OCI-LY3 (cell line): ENCODE measurements at regions not wholly inside any gene's neighbourhood (a gene's known extent, or its start where the extent isn't known, plus 50 kb on each side); places are given as distances from the start of the nearest gene placed in this dataset.

Experiments
- H2AFZ ChIP-seq: fragments of 200-600, 300-600 bp; shearing (Covaris generic); 2 replicates; pipeline ENCODE4 v1.6.0; 2014; ENCODE audit warnings: antibody characterized with exemption, low read depth, low read length
- H3K27ac ChIP-seq: fragments of 200-600, 300-600 bp; sonication (generic); 2 replicates; pipeline ENCODE4 v1.5.1; 2014; ENCODE audit warnings: mild to moderate bottlenecking, low read length, moderate library complexity, mixed read lengths
- H3K27me3 ChIP-seq: fragments of 200-600, 300-600 bp; sonication (generic); 2 replicates; pipeline ENCODE4 v1.6.1; 2014; ENCODE audit warnings: low read depth, low read length, mixed read lengths
- H3K36me3 ChIP-seq: fragments of 200-600, 300-600 bp; sonication (generic); replicated peaks from 2 replicates; pipeline ENCODE3; 2014; ENCODE audit warnings: low read depth, low read length, mixed read lengths
- H3K4me1 ChIP-seq: fragments of 300-600, 200-600 bp; sonication (generic); 2 replicates; pipeline ENCODE4 v1.6.1; 2014; ENCODE audit warnings: low read length, mixed read lengths
- H3K4me2 ChIP-seq: fragments of 200-600, 300-600 bp; sonication (generic); 2 replicates; pipeline ENCODE4 v1.6.1; 2014; ENCODE audit warnings: low read length, mixed read lengths
- H3K4me3 ChIP-seq: fragments of 300-600, 200-600 bp; sonication (generic); 2 replicates; pipeline ENCODE4 v1.5.1; 2014; ENCODE audit warnings: antibody characterized with exemption, mild to moderate bottlenecking, low read length, moderate library complexity
- H3K79me2 ChIP-seq: fragments of 300-600, 200-600 bp; shearing (Covaris generic); 2 replicates; pipeline ENCODE4 v1.6.1; 2014; ENCODE audit warnings: mild to moderate bottlenecking, low read length, mixed read lengths
- H3K9ac ChIP-seq: fragments of 300-600, 200-600 bp; shearing (Covaris generic); 2 replicates; pipeline ENCODE4 v1.6.0; 2014; ENCODE audit warnings: mild to moderate bottlenecking, low read length, moderate library complexity
- H3K9me3 ChIP-seq: fragments of 200-600, 300-600 bp; shearing (Covaris generic); 2 replicates; pipeline ENCODE4 v1.6.1; 2014; ENCODE audit warnings: low read length, mixed read lengths; ENCODE audit not compliant: insufficient read depth
- H4K20me1 ChIP-seq: fragments of 200-600, 300-600 bp; sonication (generic); 2 replicates; pipeline ENCODE4 v1.6.1; 2016; ENCODE audit warnings: low read length, mixed read lengths; ENCODE audit not compliant: insufficient read depth
- CTCF ChIP-seq: fragments of 200-600, 300-600 bp; sonication (generic); IDR thresholded peaks from 2 replicates; pipeline ENCODE4 v1.5.1; 2014; ENCODE audit warnings: antibody characterized with exemption, low read length, low read depth
- EZH2phosphoT487 ChIP-seq: fragments of 200-600 bp; shearing (Covaris generic); IDR thresholded peaks from 2 replicates; pipeline ENCODE4 v1.6.1; 2018; ENCODE audit warnings: antibody characterized with exemption, mixed run types, low read depth

DNA sequence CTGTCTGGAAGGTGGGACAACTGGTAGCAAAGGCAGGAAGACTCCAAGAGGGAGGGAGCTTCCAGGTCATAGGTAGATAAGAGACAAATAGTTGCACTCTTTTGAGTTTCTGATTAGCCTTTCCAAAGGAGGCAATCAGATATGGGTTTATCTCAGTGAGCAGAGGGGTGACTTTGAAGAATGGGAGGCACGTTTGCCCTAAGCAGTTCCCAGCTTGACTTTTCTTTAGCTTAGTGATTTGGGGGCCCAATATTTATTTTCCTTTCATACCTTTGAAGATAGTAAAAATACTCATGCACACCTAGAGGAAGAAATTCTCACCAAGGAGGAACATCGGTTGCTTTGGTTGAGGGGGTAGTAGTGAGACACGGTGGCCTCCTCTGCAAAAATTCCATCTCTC is 212.1 kb upstream of the SVIL start:
- Histone ChIP-seq H3K4me3 (no peak overlapping the region), H3K36me3 (no peaks in the 10 kb centered on the region)

GRCh38 chr10:29845166-29845565 is 210.4 kb upstream of the SVIL start:
- H4K20me1 ChIP-seq: no peaks in the 10 kb centered on the region
- TF ChIP-seq EZH2phosphoT487 (no peak), CTCF (no peak)

More for the DNA sequence above, 212.1 kb upstream of the SVIL start:
- no peak for TF ChIP-seq CTCF
- no peak for TF ChIP-seq EZH2phosphoT487
- Histone ChIP-seq H4K20me1 (no peaks in the 10 kb centered on the region), H2AFZ (no peak overlapping the region), H3K27ac (no peak overlapping the region), H3K4me1 (no peaks in the 10 kb centered on the region), H3K9me3 (no peaks in the 10 kb centered on the region), H3K4me2 (no peak overlapping the region), H3K9ac (no peak overlapping the region), H3K79me2 (no peaks in the 10 kb centered on the region), H3K27me3 (no peaks in the 10 kb centered on the region)

DNA sequence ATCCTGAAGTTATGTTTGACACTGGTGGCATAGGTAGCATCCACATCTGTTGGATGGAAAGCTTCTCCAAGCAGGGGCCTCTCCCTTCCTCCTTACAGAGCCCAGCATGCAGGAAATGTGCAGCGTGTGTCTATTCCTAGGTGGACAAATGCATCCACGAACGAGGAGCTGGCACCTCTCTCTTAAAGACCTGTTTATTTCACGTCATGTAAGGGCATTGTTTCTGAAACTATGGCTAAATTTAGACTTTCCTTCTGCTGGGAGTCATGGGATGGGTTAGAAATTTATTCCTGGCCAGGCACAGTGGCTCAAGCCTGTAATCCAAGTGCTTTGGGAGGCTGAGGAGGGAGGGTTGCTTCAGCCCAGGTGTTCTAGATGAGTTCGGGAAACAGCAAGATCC is 208.4 kb upstream of the SVIL start:
- H4K20me1 ChIP-seq: no peaks in the 10 kb centered on the region
- no peak overlapping the region for H2AFZ ChIP-seq
- no peaks in the 10 kb centered on the region for H3K4me1 ChIP-seq
- H3K4me3 ChIP-seq: no peak overlapping the region
- H3K9me3 ChIP-seq: no peaks in the 10 kb centered on the region
- no peak overlapping the region for H3K27ac ChIP-seq
- TF ChIP-seq CTCF (no peak), EZH2phosphoT487 (no peak)
- H3K9ac ChIP-seq: no peak overlapping the region
- no peaks in the 10 kb centered on the region for H3K27me3 ChIP-seq
- no peaks in the 10 kb centered on the region for H3K36me3 ChIP-seq
- H3K79me2 ChIP-seq: no peaks in the 10 kb centered on the region
- no peak overlapping the region for H3K4me2 ChIP-seq

More at GRCh38 chr10:29845166-29845565, 210.4 kb upstream of the SVIL start:
- no peaks in the 10 kb centered on the region for H3K79me2 ChIP-seq
- no peaks in the 10 kb centered on the region for H3K36me3 ChIP-seq
- H3K4me3 ChIP-seq: no peak overlapping the region
- no peak overlapping the region for H2AFZ ChIP-seq
- H3K4me2 ChIP-seq: no peak overlapping the region
- H3K27ac ChIP-seq: no peak overlapping the region
- H3K27me3 ChIP-seq: no peaks in the 10 kb centered on the region
- no peak overlapping the region for H3K9ac ChIP-seq
- H3K9me3 ChIP-seq: no peaks in the 10 kb centered on the region
- no peaks in the 10 kb centered on the region for H3K4me1 ChIP-seq

DNA sequence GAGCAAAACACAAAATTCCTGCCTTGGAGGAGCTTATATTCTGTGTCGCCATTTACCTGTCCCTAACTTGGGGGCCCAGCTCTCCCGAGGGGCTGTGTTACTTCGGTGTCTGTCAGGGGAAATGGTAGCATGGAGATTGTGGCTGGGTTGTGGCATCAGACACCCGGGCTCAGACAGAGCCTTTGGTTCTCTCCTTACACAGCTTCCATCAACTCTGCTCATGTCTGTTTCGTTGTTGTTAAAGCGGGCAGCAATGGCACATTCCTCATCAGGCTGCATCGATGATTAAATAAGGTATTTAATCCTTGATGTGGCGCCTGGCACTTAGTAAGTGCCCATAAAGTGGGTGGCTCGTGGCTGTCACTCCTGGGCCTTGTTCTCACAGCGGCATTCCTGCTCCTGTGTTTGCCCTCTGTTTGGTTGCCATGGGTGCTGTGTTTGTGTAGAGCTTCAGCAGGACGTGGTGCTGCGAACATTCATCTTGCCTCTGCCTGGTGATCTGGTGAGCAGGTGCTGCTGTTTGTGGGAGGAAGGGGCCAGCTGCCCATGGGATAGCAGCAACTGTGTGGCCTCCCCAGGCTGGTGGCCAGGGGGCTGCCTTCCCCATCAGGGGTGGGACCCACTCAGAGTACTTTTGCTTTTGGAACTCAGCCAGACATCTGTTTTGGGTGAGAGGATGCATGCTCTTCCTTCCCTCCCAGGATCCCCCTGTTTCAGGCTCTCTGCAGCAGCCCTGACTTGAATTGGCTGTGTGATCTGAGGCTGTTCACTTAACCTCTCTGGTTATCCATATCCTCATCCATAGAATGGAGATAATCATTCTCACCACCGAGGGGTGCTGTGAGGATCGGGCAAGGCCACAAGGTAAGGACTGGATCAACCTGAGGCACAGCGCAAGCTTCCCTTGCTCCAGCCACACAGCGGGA is 207.2 kb upstream of the SVIL start:
- no peaks in the 10 kb centered on the region for H3K36me3 ChIP-seq
- H2AFZ ChIP-seq: no peak overlapping the region
- H3K4me3 ChIP-seq: no peak overlapping the region
- TF ChIP-seq EZH2phosphoT487 (no peak), CTCF (no peak)
- H3K27me3 ChIP-seq: no peaks in the 10 kb centered on the region
- no peaks in the 10 kb centered on the region for H3K4me1 ChIP-seq
- no peaks in the 10 kb centered on the region for H3K9me3 ChIP-seq
- no peak overlapping the region for H3K27ac ChIP-seq
- no peak overlapping the region for H3K9ac ChIP-seq
- H3K4me2 ChIP-seq: no peak overlapping the region
- no peaks in the 10 kb centered on the region for H4K20me1 ChIP-seq
- no peaks in the 10 kb centered on the region for H3K79me2 ChIP-seq
